ENCODE measurements at regions not wholly inside any gene's neighbourhood (a gene's known extent, or its start where the extent isn't known, plus 50 kb on each side); places are given as distances from the start of the nearest gene placed in this dataset.
"Not testable (repeated sequence)": the region's sequence is repeated elsewhere in the genome, so short reads cannot be mapped to it uniquely, and the experiment has no call there.

- TF ChIP-seq POLR2A (IDR thresholded peaks at IDR 0.05) = no peak
- TF ChIP-seq CTCF (IDR thresholded peaks at IDR 0.05) = no peak
- ATAC-seq (no peak), DNase-seq (no peak)
- Histone ChIP-seq H3K4me3 (no peak overlapping the region), H3K27ac (no peak overlapping the region), H3K9me3 (no peaks in the 10 kb centered on the region), H3K36me3 (replicated peaks in 1 of 2; ENCODE audit: insufficient read depth in 1 of 2, low read depth in 2 of 2) (no peaks in the 10 kb centered on the region), H3K27me3 (no peaks in the 10 kb centered on the region), H3K4me1 (no peaks in the 10 kb centered on the region)
- 63 to 68% methylated on average over 2 of the region's 2 CpGs for WGBS, 2 donors
- intact Hi-C loops (cut with DNase I) = no loop called here
Observed at GRCh38 chrX:144601010-144601409, 646.3 kb upstream of the SPANXN1 start.

- no peak for DNase-seq
- no peak for TF ChIP-seq CTCF (IDR thresholded peaks at IDR 0.05)
- intact Hi-C loops (cut with DNase I) = no loop called here
- Histone ChIP-seq H3K36me3 (replicated peaks in 1 of 2; ENCODE audit: insufficient read depth in 1 of 2, low read depth in 2 of 2) (no peaks in the 10 kb centered on the region), H3K4me3 (no peak overlapping the region), H3K27me3 (no peaks in the 10 kb centered on the region), H3K9me3 (no peaks in the 10 kb centered on the region), H3K27ac (no peak overlapping the region), H3K4me1 (no peaks in the 10 kb centered on the region)
- 61 to 64% methylated on average over 4 of the region's 4 CpGs for WGBS, 2 donors
- no peak for ATAC-seq
Observed at GRCh38 chrX:144612076-144612475, 635.2 kb upstream of the SPANXN1 start.

- 40 to 51% methylated on average over 4 of the region's 4 CpGs for WGBS, 2 donors
- H3K4me3 ChIP-seq = no peak overlapping the region
Observed at GRCh38 chrX:144616317-144616716, 631.0 kb upstream of the SPANXN1 start.

GRCh38 chrX:144627947-144628346 lies 619.4 kb upstream of the SPANXN1 start:
- no peak for ATAC-seq
- H3K4me1 ChIP-seq = no peaks in the 10 kb centered on the region
- no peak for DNase-seq
- 35 to 71% methylated on average over 1 to 3 of the region's 3 CpGs for WGBS, 2 donors
- no peaks in the 10 kb centered on the region for H3K9me3 ChIP-seq
- H3K36me3 ChIP-seq (replicated peaks in 1 of 2; ENCODE audit: insufficient read depth in 1 of 2, low read depth in 2 of 2) = no peaks in the 10 kb centered on the region
- H3K27me3 ChIP-seq = no peaks in the 10 kb centered on the region
- TF ChIP-seq CTCF (IDR thresholded peaks at IDR 0.05) (no peak), POLR2A (IDR thresholded peaks at IDR 0.05) (no peak)
- intact Hi-C loops (cut with DNase I) = no loop called here
- no peak overlapping the region for H3K4me3 ChIP-seq
- H3K27ac ChIP-seq = no peak overlapping the region

More at GRCh38 chrX:144616317-144616716, 631.0 kb upstream of the SPANXN1 start:
- DNase-seq (no peak), ATAC-seq (no peak)
- no peaks in the 10 kb centered on the region for H3K36me3 ChIP-seq (replicated peaks in 1 of 2; ENCODE audit: insufficient read depth in 1 of 2, low read depth in 2 of 2)
- intact Hi-C loops (cut with DNase I) = no loop called here
- H3K4me1 ChIP-seq = no peaks in the 10 kb centered on the region
- H3K9me3 ChIP-seq = no peaks in the 10 kb centered on the region
- no peak for TF ChIP-seq POLR2A (IDR thresholded peaks at IDR 0.05)
- TF ChIP-seq CTCF (IDR thresholded peaks at IDR 0.05) = no peak
- no peaks in the 10 kb centered on the region for H3K27me3 ChIP-seq
- no peak overlapping the region for H3K27ac ChIP-seq

GRCh38 chrX:144634451-144634850 lies 612.9 kb upstream of the SPANXN1 start:
- H3K4me1 ChIP-seq; DNase-seq; H3K27ac ChIP-seq; H3K4me3 ChIP-seq; H3K27me3 ChIP-seq; H3K9me3 ChIP-seq; H3K36me3 ChIP-seq (replicated peaks in 1 of 2; ENCODE audit: insufficient read depth in 1 of 2, low read depth in 2 of 2); intact Hi-C loops (cut with DNase I); ATAC-seq: not testable (repeated sequence)
- 56 to 64% methylated on average over 5 to 8 of the region's 8 CpGs for WGBS, 2 donors
